ENCODE measurements at regions not wholly inside any gene's neighbourhood (a gene's known extent, or its start where the extent isn't known, plus 50 kb on each side); places are given as distances from the start of the nearest gene placed in this dataset.

DNA sequence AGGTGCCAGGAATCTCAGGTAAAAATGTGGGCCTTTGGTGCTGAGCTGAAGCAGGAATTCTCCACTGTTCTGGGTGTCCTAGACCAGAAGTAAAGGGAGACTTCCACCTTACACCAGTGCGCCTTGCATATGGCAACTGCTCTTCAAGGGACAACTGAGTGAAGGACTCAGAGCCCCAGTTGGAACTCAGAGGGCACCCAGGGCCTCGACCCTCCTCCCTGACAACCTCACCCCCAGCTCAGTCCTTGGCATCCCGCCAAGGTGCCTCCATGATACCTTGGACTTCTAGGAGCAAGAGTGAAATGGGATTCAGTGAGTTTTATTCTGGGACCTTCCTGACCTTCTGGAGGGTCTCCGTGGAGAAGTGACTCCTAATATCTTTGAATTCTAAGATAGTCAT is 140.3 kb downstream of the GPCPD1 start:
- Histone ChIP-seq H3K27me3 (ENCODE audit: control insufficient read depth, extremely low read depth, insufficient read depth, low read length) (no peaks in the 10 kb centered on the region), H3K36me3 (ENCODE audit: control insufficient read depth in 2 of 2, extremely low read depth in 1 of 2, insufficient read depth in 2 of 2, low read length in 2 of 2) (no peaks in the 10 kb centered on the region), H3K9me1 (ENCODE audit: control insufficient read depth, extremely low read depth, insufficient read depth, low read length) (no peaks in the 10 kb centered on the region), H3K4me1 (ENCODE audit: control insufficient read depth, extremely low read depth, insufficient read depth, low read length) (no peaks in the 10 kb centered on the region), H3K9ac (ENCODE audit: control insufficient read depth, extremely low read depth, insufficient read depth, low read length) (no peak overlapping the region), H4K20me1 (ENCODE audit: control insufficient read depth, extremely low read depth, insufficient read depth, low read length) (no peaks in the 10 kb centered on the region), H3K4me3 (ENCODE audit: control insufficient read depth in 2 of 3, extremely low read depth in 1 of 3, insufficient read depth in 2 of 3, low read depth in 1 of 3, low read length in 3 of 3) (no peak overlapping the region), H3K79me2 (ENCODE audit: control insufficient read depth, insufficient read depth, low read length) (no peaks in the 10 kb centered on the region), H2AFZ (ENCODE audit: control insufficient read depth, low read length) (no peak overlapping the region), H3K9me3 (ENCODE audit: control insufficient read depth, low read depth, low read length) (no peaks in the 10 kb centered on the region), H3K27ac (ENCODE audit: control insufficient read depth, insufficient read depth, low read length) (no peak overlapping the region), H3K4me2 (ENCODE audit: control insufficient read depth, extremely low read depth, insufficient read depth, low read depth, low read length) (no peak overlapping the region)
- FAIRE-seq, result no peak
- dilution Hi-C loops (cut with MboI; ENCODE audit: extremely low pct_ligation_motif_present, low sequenced_read_pairs), result no loop called here
- DNase-seq (ENCODE audit: low read depth, low spot score), result no peak
- no peak for TF ChIP-seq EZH2 (IDR thresholded peaks at IDR 0.05; ENCODE audit: low read length)
- TF ChIP-seq, protein P1, sequence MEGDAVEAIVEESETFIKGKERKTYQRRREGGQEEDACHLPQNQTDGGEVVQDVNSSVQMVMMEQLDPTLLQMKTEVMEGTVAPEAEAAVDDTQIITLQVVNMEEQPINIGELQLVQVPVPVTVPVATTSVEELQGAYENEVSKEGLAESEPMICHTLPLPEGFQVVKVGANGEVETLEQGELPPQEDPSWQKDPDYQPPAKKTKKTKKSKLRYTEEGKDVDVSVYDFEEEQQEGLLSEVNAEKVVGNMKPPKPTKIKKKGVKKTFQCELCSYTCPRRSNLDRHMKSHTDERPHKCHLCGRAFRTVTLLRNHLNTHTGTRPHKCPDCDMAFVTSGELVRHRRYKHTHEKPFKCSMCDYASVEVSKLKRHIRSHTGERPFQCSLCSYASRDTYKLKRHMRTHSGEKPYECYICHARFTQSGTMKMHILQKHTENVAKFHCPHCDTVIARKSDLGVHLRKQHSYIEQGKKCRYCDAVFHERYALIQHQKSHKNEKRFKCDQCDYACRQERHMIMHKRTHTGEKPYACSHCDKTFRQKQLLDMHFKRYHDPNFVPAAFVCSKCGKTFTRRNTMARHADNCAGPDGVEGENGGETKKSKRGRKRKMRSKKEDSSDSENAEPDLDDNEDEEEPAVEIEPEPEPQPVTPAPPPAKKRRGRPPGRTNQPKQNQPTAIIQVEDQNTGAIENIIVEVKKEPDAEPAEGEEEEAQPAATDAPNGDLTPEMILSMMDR (optimal IDR thresholded peaks at IDR 0.05 in 1 of 3, IDR thresholded peaks at IDR 0.05 in 1 of 3, conservative IDR thresholded peaks at IDR 0.05 in 1 of 3; ENCODE audit: extremely low read depth in 1 of 3, insufficient read depth in 2 of 3, low read length in 3 of 3), result no peak

DNA sequence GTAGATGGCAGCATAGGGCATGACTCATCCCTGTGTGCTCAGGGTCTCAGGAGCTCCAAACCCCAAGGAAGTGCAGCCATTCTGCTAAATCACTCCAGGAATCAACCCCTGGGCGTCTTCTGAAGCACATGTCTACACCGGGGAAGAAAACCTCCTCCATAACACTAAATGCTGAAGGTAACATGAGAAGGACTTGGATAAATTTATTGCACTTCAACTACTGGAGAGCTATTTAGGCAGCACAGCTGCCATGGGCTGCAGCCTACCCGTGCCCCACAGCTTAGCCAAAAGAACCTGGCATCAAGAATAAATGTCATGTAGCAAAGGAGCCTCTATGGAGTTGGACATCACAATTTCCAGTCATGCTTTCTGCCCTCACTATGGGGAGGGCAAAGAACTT is 141.7 kb downstream of the GPCPD1 start:
- TF ChIP-seq EZH2 (IDR thresholded peaks at IDR 0.05; ENCODE audit: low read length), result no peak
- TF ChIP-seq, protein P1 (optimal IDR thresholded peaks at IDR 0.05 in 1 of 3, IDR thresholded peaks at IDR 0.05 in 1 of 3, conservative IDR thresholded peaks at IDR 0.05 in 1 of 3; ENCODE audit: extremely low read depth in 1 of 3, insufficient read depth in 2 of 3, low read length in 3 of 3), result no peak
- H3K4me3 ChIP-seq (ENCODE audit: control insufficient read depth in 2 of 3, extremely low read depth in 1 of 3, insufficient read depth in 2 of 3, low read depth in 1 of 3, low read length in 3 of 3), result no peak overlapping the region
- no peak overlapping the region for H2AFZ ChIP-seq (ENCODE audit: control insufficient read depth, low read length)
- H3K27ac ChIP-seq (ENCODE audit: control insufficient read depth, insufficient read depth, low read length), result no peak overlapping the region
- no peaks in the 10 kb centered on the region for H3K79me2 ChIP-seq (ENCODE audit: control insufficient read depth, insufficient read depth, low read length)
- DNase-seq (ENCODE audit: low read depth, low spot score) (no peak), FAIRE-seq (no peak)
- H3K9me3 ChIP-seq (ENCODE audit: control insufficient read depth, low read depth, low read length), result no peaks in the 10 kb centered on the region
- no peak overlapping the region for H3K4me2 ChIP-seq (ENCODE audit: control insufficient read depth, extremely low read depth, insufficient read depth, low read depth, low read length)
- no peaks in the 10 kb centered on the region for H3K36me3 ChIP-seq (ENCODE audit: control insufficient read depth in 2 of 2, extremely low read depth in 1 of 2, insufficient read depth in 2 of 2, low read length in 2 of 2)
- dilution Hi-C loops (cut with MboI; ENCODE audit: extremely low pct_ligation_motif_present, low sequenced_read_pairs), result no loop called here
- no peaks in the 10 kb centered on the region for H3K27me3 ChIP-seq (ENCODE audit: control insufficient read depth, extremely low read depth, insufficient read depth, low read length)
- H4K20me1 ChIP-seq (ENCODE audit: control insufficient read depth, extremely low read depth, insufficient read depth, low read length), result no peaks in the 10 kb centered on the region
- no peak overlapping the region for H3K9ac ChIP-seq (ENCODE audit: control insufficient read depth, extremely low read depth, insufficient read depth, low read length)
- no peaks in the 10 kb centered on the region for H3K4me1 ChIP-seq (ENCODE audit: control insufficient read depth, extremely low read depth, insufficient read depth, low read length)
- no peaks in the 10 kb centered on the region for H3K9me1 ChIP-seq (ENCODE audit: control insufficient read depth, extremely low read depth, insufficient read depth, low read length)

Data from keratinocyte (primary cell).